ENCODE measurements at regions not wholly inside any gene's neighbourhood (a gene's known extent, or its start where the extent isn't known, plus 50 kb on each side); places are given as distances from the start of the nearest gene placed in this dataset.

DNA sequence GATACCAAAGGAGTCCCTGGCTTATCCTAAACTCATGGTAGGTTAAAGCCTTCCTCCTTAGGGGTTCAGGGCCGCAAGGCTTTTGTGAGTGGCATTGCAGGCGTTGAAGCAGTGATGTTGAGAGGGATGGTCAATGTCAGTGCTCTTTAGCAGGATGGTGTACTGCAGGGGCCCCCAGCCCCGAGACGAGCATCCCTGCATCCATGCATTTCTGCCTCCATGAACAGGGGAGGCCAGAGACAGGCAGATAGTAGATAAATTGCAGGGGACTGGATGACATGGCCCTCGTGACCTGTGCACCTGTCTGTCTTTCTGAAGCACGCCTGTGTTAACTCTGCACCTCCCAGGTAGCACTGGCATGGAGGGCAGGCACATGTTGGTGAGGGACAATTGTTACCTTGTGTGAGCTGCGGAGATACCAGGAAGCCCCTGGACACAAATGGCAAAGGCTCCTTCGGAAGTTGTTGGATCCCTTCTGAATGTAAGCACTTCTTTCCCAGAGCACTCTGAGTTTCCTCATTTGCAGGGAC, 133.5 kb downstream of the SNRPN start:
- ATAC-seq (ENCODE audit: low read depth), result no peak
- Mint-ChIP-seq H3K4me3 (no peak overlapping the region), H3K4me1 (no peaks in the 10 kb centered on the region), H3K27ac (no peak overlapping the region), H3K9me3 (ENCODE audit: insufficient read depth) (peaks cover 48% of the 10 kb centered on the region), H3K27me3 (no peaks in the 10 kb centered on the region)
- CTCF ChIA-PET, result no interaction called here
- Histone ChIP-seq H3K36me3 (replicated peaks in 1 of 2; ENCODE audit: control extremely low read depth in 1 of 2, control insufficient read depth in 1 of 2, extremely low read depth in 1 of 2, insufficient read depth in 2 of 2, low read length in 1 of 2) (peaks cover 0 to 73% of the 10 kb centered on the region in 2 experiments), H3K4me1 (ENCODE audit: control insufficient read depth in 2 of 2, insufficient read depth in 2 of 2, low read length in 2 of 2) (no peaks in the 10 kb centered on the region), H3K4me2 (replicated peaks; ENCODE audit: low read depth, low read length, poor library complexity, severe bottlenecking) (no peak overlapping the region), H3K79me2 (ENCODE audit: control insufficient read depth, insufficient read depth, low read length) (no peaks in the 10 kb centered on the region), H3K27me3 (replicated peaks in 1 of 4; ENCODE audit: control extremely low read depth in 1 of 4, control insufficient read depth in 3 of 4, insufficient read depth in 4 of 4, low read length in 3 of 4) (no peaks in the 10 kb centered on the region), H3K4me3 (ENCODE audit: control extremely low read depth in 1 of 5, extremely low read depth in 1 of 5, insufficient read depth in 1 of 5, low read depth in 2 of 5, low read length in 4 of 5) (no peak overlapping the region), H3K27ac (ENCODE audit: low read length in 2 of 2) (no peak overlapping the region), H4K20me1 (ENCODE audit: control insufficient read depth, insufficient read depth, low read length, poor library complexity, severe bottlenecking) (no peaks in the 10 kb centered on the region), H3K9me3 (ENCODE audit: control extremely low read depth in 1 of 3, control insufficient read depth in 2 of 3, insufficient read depth in 1 of 3, low read length in 2 of 3) (peaks cover 0 to 89% (median 78%) of the 10 kb centered on the region in 3 donors), H2AFZ (ENCODE audit: insufficient read depth, low read depth, low read length, poor library complexity, severe bottlenecking) (no peak overlapping the region), H3K9ac (ENCODE audit: low read length) (no peak overlapping the region)
- TF ChIP-seq, protein P1, sequence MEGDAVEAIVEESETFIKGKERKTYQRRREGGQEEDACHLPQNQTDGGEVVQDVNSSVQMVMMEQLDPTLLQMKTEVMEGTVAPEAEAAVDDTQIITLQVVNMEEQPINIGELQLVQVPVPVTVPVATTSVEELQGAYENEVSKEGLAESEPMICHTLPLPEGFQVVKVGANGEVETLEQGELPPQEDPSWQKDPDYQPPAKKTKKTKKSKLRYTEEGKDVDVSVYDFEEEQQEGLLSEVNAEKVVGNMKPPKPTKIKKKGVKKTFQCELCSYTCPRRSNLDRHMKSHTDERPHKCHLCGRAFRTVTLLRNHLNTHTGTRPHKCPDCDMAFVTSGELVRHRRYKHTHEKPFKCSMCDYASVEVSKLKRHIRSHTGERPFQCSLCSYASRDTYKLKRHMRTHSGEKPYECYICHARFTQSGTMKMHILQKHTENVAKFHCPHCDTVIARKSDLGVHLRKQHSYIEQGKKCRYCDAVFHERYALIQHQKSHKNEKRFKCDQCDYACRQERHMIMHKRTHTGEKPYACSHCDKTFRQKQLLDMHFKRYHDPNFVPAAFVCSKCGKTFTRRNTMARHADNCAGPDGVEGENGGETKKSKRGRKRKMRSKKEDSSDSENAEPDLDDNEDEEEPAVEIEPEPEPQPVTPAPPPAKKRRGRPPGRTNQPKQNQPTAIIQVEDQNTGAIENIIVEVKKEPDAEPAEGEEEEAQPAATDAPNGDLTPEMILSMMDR (IDR thresholded peaks at IDR 0.05), result no peak
- no peak for TF ChIP-seq EZH2 (IDR thresholded peaks at IDR 0.05; ENCODE audit: borderline replicate concordance, insufficient read depth, low read depth, low read length, poor library complexity, severe bottlenecking)
- POLR2A ChIA-PET, result no interaction called here
- intact Hi-C loops (cut with micrococcal nuclease), result no loop called here
- 96% methylated on average over 8 of the region's 8 CpGs for WGBS (ENCODE audit: insufficient coverage)
- DNase-seq, result no peak

DNA sequence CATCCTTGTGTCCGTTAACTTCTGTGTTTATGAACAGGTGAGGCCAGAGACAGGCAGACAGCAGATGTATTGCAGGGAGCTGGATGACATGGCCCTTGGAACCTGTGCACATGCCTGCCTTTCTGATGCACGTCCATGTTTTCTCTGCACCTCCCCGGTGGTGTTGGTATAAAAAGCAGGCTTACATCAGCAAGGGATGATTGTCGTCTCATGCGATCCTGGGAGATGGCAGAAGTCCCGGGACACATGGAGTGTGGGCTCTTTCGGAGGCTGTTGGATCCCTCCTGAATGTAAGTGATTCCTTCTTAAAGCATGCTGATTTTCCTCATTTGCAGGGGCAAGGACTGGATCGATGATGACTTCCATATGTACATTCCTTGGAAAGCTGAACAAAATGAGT, 134.8 kb downstream of the SNRPN start:
- H3K9me3 Mint-ChIP-seq (ENCODE audit: insufficient read depth), result peaks cover 42% of the 10 kb centered on the region
- no peak overlapping the region for H3K27ac ChIP-seq (ENCODE audit: low read length in 2 of 2)
- H3K79me2 ChIP-seq (ENCODE audit: control insufficient read depth, insufficient read depth, low read length), result no peaks in the 10 kb centered on the region
- ChIA-PET POLR2A (no interaction called here), CTCF (no interaction called here)
- no peak overlapping the region for H3K27ac Mint-ChIP-seq
- intact Hi-C loops (cut with micrococcal nuclease), result no loop called here
- H3K36me3 ChIP-seq (replicated peaks in 1 of 2; ENCODE audit: control extremely low read depth in 1 of 2, control insufficient read depth in 1 of 2, extremely low read depth in 1 of 2, insufficient read depth in 2 of 2, low read length in 1 of 2), result peaks cover 0 to 75% of the 10 kb centered on the region in 2 experiments
- no peaks in the 10 kb centered on the region for H3K4me1 ChIP-seq (ENCODE audit: control insufficient read depth in 2 of 2, insufficient read depth in 2 of 2, low read length in 2 of 2)
- no peak for TF ChIP-seq EZH2 (IDR thresholded peaks at IDR 0.05; ENCODE audit: borderline replicate concordance, insufficient read depth, low read depth, low read length, poor library complexity, severe bottlenecking)
- TF ChIP-seq, protein P1 (IDR thresholded peaks at IDR 0.05), result no peak
- DNase-seq, result no peak
- no peak overlapping the region for H3K4me2 ChIP-seq (replicated peaks; ENCODE audit: low read depth, low read length, poor library complexity, severe bottlenecking)
- no peak overlapping the region for H3K4me3 Mint-ChIP-seq
- WGBS (ENCODE audit: insufficient coverage), result 93% methylated on average over 8 of the region's 8 CpGs
- H3K9me3 ChIP-seq (ENCODE audit: control extremely low read depth in 1 of 3, control insufficient read depth in 2 of 3, insufficient read depth in 1 of 3, low read length in 2 of 3), result peaks cover 0 to 88% (median 77%) of the 10 kb centered on the region in 3 donors
- H3K9ac ChIP-seq (ENCODE audit: low read length), result no peak overlapping the region
- no peaks in the 10 kb centered on the region for H3K4me1 Mint-ChIP-seq
- H3K27me3 Mint-ChIP-seq, result no peaks in the 10 kb centered on the region
- no peaks in the 10 kb centered on the region for H3K27me3 ChIP-seq (replicated peaks in 1 of 4; ENCODE audit: control extremely low read depth in 1 of 4, control insufficient read depth in 3 of 4, insufficient read depth in 4 of 4, low read length in 3 of 4)
- H4K20me1 ChIP-seq (ENCODE audit: control insufficient read depth, insufficient read depth, low read length, poor library complexity, severe bottlenecking), result no peaks in the 10 kb centered on the region
- H3K4me3 ChIP-seq (ENCODE audit: control extremely low read depth in 1 of 5, extremely low read depth in 1 of 5, insufficient read depth in 1 of 5, low read depth in 2 of 5, low read length in 4 of 5), result no peak overlapping the region
- H2AFZ ChIP-seq (ENCODE audit: insufficient read depth, low read depth, low read length, poor library complexity, severe bottlenecking), result no peak overlapping the region
- ATAC-seq (ENCODE audit: low read depth), result no peak
